ENCODE measurements at regions not wholly inside any gene's neighbourhood (a gene's known extent, or its start where the extent isn't known, plus 50 kb on each side); places are given as distances from the start of the nearest gene placed in this dataset.

DNA sequence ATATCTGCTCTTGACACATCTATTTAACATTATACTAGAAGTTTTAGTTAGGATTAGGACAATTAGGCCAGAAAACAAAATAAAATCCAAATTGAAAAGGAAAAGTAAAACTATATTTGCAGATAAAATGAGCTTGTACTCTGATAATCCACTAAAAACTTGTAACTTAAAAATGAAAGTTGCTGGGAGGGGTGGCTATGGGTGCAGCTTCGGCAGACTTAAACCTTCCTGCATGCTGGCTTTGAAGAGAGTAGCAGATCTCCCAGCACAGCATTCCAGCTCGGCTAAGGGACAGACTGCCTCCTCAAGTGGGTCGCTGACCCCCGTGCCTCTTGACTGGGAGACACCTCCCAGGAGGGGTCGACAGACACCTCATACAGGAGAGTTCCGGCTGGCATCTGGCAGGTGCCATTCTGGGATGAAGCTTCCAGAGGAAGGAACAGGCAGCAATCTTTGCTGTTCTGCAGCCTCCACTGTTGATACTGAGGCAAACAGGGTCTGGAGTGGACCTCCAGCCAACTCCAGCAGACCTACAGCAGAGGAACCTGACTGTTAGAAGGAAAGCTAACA lies 2379.9 kb downstream of the ARAP2 start:
- Mint-ChIP-seq H3K4me1 (no peaks in the 10 kb centered on the region), H3K36me3 (ENCODE audit: insufficient read depth in 1 of 3, low read depth in 3 of 3) (peaks cover 0 to 21% (median 6%) of the 10 kb centered on the region in 3 experiments; a peak in 6 of 7 replicates), H3K4me3 (no peak overlapping the region), H3K27ac (no peak overlapping the region), H3K27me3 (ENCODE audit: low read depth) (no peaks in the 10 kb centered on the region), H3K9me3 (peaks cover 16 to 19% of the 10 kb centered on the region in 2 experiments; a peak in 4 of 5 replicates)
- no peaks in the 10 kb centered on the region for H3K4me1 ChIP-seq (ENCODE audit: insufficient read depth, low read length)
- H2BK15ac ChIP-seq (ENCODE audit: low read depth, low read length), result no peak overlapping the region
- H3T11ph ChIP-seq (ENCODE audit: low read length), result no peak overlapping the region
- no peak overlapping the region for H2AFZ ChIP-seq (ENCODE audit: low read length)
- no peak overlapping the region for H2BK20ac ChIP-seq (ENCODE audit: low read depth, low read length, poor library complexity, severe bottlenecking)
- H3K18ac ChIP-seq (ENCODE audit: insufficient read length, low read depth, low read length), result no peak overlapping the region
- no peak for DNase-seq
- no peak overlapping the region for H3K56ac ChIP-seq (ENCODE audit: insufficient read length, low read depth, low read length)
- H2BK5ac ChIP-seq (ENCODE audit: insufficient read length, low read length), result no peak overlapping the region
- no peak overlapping the region for H3K23ac ChIP-seq (ENCODE audit: insufficient read length, low read depth, low read length)
- no peak overlapping the region for H2BK12ac ChIP-seq (ENCODE audit: insufficient read length, low read depth, low read length)
- no peak overlapping the region for H4K5ac ChIP-seq (ENCODE audit: insufficient read length, low read depth, low read length)
- TF ChIP-seq, protein P1, sequence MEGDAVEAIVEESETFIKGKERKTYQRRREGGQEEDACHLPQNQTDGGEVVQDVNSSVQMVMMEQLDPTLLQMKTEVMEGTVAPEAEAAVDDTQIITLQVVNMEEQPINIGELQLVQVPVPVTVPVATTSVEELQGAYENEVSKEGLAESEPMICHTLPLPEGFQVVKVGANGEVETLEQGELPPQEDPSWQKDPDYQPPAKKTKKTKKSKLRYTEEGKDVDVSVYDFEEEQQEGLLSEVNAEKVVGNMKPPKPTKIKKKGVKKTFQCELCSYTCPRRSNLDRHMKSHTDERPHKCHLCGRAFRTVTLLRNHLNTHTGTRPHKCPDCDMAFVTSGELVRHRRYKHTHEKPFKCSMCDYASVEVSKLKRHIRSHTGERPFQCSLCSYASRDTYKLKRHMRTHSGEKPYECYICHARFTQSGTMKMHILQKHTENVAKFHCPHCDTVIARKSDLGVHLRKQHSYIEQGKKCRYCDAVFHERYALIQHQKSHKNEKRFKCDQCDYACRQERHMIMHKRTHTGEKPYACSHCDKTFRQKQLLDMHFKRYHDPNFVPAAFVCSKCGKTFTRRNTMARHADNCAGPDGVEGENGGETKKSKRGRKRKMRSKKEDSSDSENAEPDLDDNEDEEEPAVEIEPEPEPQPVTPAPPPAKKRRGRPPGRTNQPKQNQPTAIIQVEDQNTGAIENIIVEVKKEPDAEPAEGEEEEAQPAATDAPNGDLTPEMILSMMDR (conservative IDR thresholded peaks at IDR 0.05), result no peak
- no peaks in the 10 kb centered on the region for H3K23me2 ChIP-seq (ENCODE audit: insufficient read length, low read depth, low read length, poor library complexity, severe bottlenecking)
- no peak overlapping the region for H3K9ac ChIP-seq (ENCODE audit: extremely low read depth, insufficient read length, low read length)
- no CpG with 5 or more reads among the region's 6 CpGs for WGBS (ENCODE audit: extremely low coverage, insufficient read length, low lambda C conversion rate)
- H3K9me3 ChIP-seq (ENCODE audit: control insufficient read depth, low read depth, low read length), result no peaks in the 10 kb centered on the region
- H2AK5ac ChIP-seq (ENCODE audit: insufficient read length, low read length), result no peak overlapping the region
- no peaks in the 10 kb centered on the region for H3K79me1 ChIP-seq (ENCODE audit: insufficient read depth, low read depth, low read length, poor library complexity, severe bottlenecking)
- H3K4ac ChIP-seq (ENCODE audit: low read depth, low read length), result no peak overlapping the region
- no peak overlapping the region for H4K91ac ChIP-seq (ENCODE audit: insufficient read length, low read depth, low read length)
- no peak overlapping the region for H2BK120ac ChIP-seq (ENCODE audit: low read depth, low read length, poor library complexity, severe bottlenecking)
- H3K4me2 ChIP-seq (ENCODE audit: insufficient read depth, insufficient read length, low read length), result no peak overlapping the region
- H4K8ac ChIP-seq (replicated peaks; ENCODE audit: insufficient read length, low read depth, low read length), result no peak overlapping the region
- no peaks in the 10 kb centered on the region for H3K27me3 ChIP-seq (ENCODE audit: insufficient read depth, low read length)
- no peaks in the 10 kb centered on the region for H3K79me2 ChIP-seq (ENCODE audit: insufficient read depth, low read length)
- H4K20me1 ChIP-seq (ENCODE audit: control insufficient read depth, insufficient read depth, insufficient read length), result no peaks in the 10 kb centered on the region
- no peak overlapping the region for H3K27ac ChIP-seq (ENCODE audit: insufficient read length, low read depth, low read length)
- no peak overlapping the region for H3K14ac ChIP-seq (ENCODE audit: insufficient read depth, low read length)

All from H9 (cell line).